Upper lobe of left lung (tissue), 6 donors: ENCODE measurements at regions not wholly inside any gene's neighbourhood (a gene's known extent, or its start where the extent isn't known, plus 50 kb on each side); places are given as distances from the start of the nearest gene placed in this dataset.

Source experiments
- ATAC-seq, 2 donors: fragments of 200-7000 bp; cut with Tn5 transposase; one replicate each; pipeline ENCODE4 v1.9.1; 2022; ENCODE audit warnings: mild to moderate bottlenecking in 2 of 2, moderate library complexity in 2 of 2; ENCODE audit not compliant: low FRiP score in 2 of 2
- DNase-seq, 2 donors: peaks; one replicate each; pipeline ENCODE4 v3.0.0-alpha.2; 2019 to 2020
- H3K27ac ChIP-seq, 4 donors: fragments of 200-600 bp; sonication (generic); one replicate each; pipeline ENCODE4 v1.5.1; 2016 to 2019
- H3K27me3 ChIP-seq, 4 donors: fragments of 200-600 bp; sonication (generic); one replicate each; pipeline ENCODE4 v1.5.1; 2017 to 2019
- H3K36me3 ChIP-seq, 4 donors: fragments of 200-600 bp; sonication (generic); one replicate each; pipeline ENCODE4 v1.5.1; 2016 to 2019
- H3K4me1 ChIP-seq, 4 donors: fragments of 200-600 bp; sonication (generic); one replicate each; pipeline ENCODE4 v1.5.1; 2018 to 2019
- H3K4me3 ChIP-seq, 4 donors: fragments of 200-600 bp; sonication (generic); one replicate each; pipeline ENCODE4 v1.5.1; 2017 to 2019; ENCODE audit warnings: mild to moderate bottlenecking in 2 of 4, moderate library complexity in 1 of 4
- H3K9me3 ChIP-seq, 4 donors: fragments of 200-600 bp; sonication (generic); one replicate each; pipeline ENCODE4 v1.5.1; 2018 to 2019
- CTCF ChIP-seq, 6 experiments: fragments of 450-650 bp in 4 of 6; fragments of 200-600 bp in 2 of 6; sonication (generic) in 2 of 6; IDR thresholded peaks; one replicate each; pipeline ENCODE4 v1.5.1; 2016 to 2019; ENCODE audit warnings: antibody characterized with exemption in 6 of 6
- EP300 ChIP-seq, 4 donors: sonication (generic); formaldehyde crosslinking; IDR thresholded peaks; one replicate each; pipeline ENCODE4 v1.5.1; 2017; ENCODE audit warnings: antibody characterized with exemption in 4 of 4, control low read depth in 2 of 4
- POLR2A ChIP-seq, 4 donors: fragments of 450-650 bp; IDR thresholded peaks; one replicate each; pipeline ENCODE4 v1.5.1; 2016 to 2017; ENCODE audit warnings: antibody characterized with exemption in 4 of 4, mild to moderate bottlenecking in 2 of 4
- POLR2AphosphoS5 ChIP-seq, 2 donors: sonication (generic); formaldehyde crosslinking; IDR thresholded peaks; one replicate each; pipeline ENCODE4 v1.5.1; 2017; ENCODE audit warnings: antibody characterized with exemption in 2 of 2
- WGBS, 2 donors: methylation state at CpG; one replicate each; pipeline ENCODE4 v1.1.5; 2017 to 2018; 5-methylcytosine and 5-hydroxymethylcytosine counted together
- donor health status: DM: no; HTN: no; CAD: no; lungs with moderate emphysema.
- donor health status: DM: no; HTN: yes; CAD: no; lungs with severe emphysema.

DNA sequence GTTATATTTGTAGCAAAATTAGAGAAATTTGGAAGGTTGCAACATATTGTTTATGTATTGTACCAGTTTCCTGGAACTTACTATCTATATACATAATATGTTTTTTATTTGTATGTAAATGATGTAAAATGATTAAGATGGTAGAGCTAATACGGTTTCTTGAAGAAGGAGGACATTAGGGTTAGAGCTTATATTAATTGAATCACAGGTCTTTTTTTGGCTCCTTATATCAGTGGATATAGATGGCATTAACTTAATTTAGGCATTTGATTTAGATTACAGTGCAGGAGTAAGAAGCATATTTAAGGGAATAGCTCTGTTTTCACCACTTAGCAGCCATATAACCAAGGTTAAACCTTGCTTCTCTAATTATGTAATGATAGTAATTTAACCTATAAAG lies 357.7 kb downstream of the USP25 start:
- H3K9me3 ChIP-seq = no peaks in the 10 kb centered on the region
- H3K27ac ChIP-seq = no peak overlapping the region
- H3K4me3 ChIP-seq = no peak overlapping the region
- no peaks in the 10 kb centered on the region for H3K4me1 ChIP-seq
- no peak for TF ChIP-seq CTCF (IDR thresholded peaks at IDR 0.05)
- TF ChIP-seq POLR2A (IDR thresholded peaks at IDR 0.05) = no peak
- TF ChIP-seq EP300 (IDR thresholded peaks at IDR 0.05) = no peak
- TF ChIP-seq POLR2AphosphoS5 (IDR thresholded peaks at IDR 0.05) = no peak
- DNase-seq (no peak), ATAC-seq (no peak)
- H3K27me3 ChIP-seq = no peaks in the 10 kb centered on the region
- 89 to 90% methylated on average over 1 of the region's 1 CpG for WGBS, 2 donors
- H3K36me3 ChIP-seq = no peaks in the 10 kb centered on the region

- DNase-seq (no peak), ATAC-seq (no peak)
- H3K36me3 ChIP-seq = no peaks in the 10 kb centered on the region
- TF ChIP-seq EP300 (IDR thresholded peaks at IDR 0.05) (no peak), POLR2A (IDR thresholded peaks at IDR 0.05) (no peak), POLR2AphosphoS5 (IDR thresholded peaks at IDR 0.05) (no peak), CTCF (IDR thresholded peaks at IDR 0.05) (no peak)
- H3K27me3 ChIP-seq = no peaks in the 10 kb centered on the region
- no peak overlapping the region for H3K4me3 ChIP-seq
- 75 to 87% methylated on average over 1 of the region's 1 CpG for WGBS, 2 donors
- no peaks in the 10 kb centered on the region for H3K4me1 ChIP-seq
- no peak overlapping the region for H3K27ac ChIP-seq
- no peaks in the 10 kb centered on the region for H3K9me3 ChIP-seq
Observed at GRCh38 chr21:16088056-16088455, 358.3 kb downstream of the USP25 start.

- Histone ChIP-seq H3K27me3 (no peaks in the 10 kb centered on the region), H3K4me1 (no peaks in the 10 kb centered on the region), H3K9me3 (no peaks in the 10 kb centered on the region), H3K36me3 (no peaks in the 10 kb centered on the region), H3K27ac (no peak overlapping the region), H3K4me3 (no peak overlapping the region)
- DNase-seq (no peak), ATAC-seq (no peak)
- 63 to 73% methylated on average over 3 of the region's 3 CpGs for WGBS, 2 donors
- TF ChIP-seq POLR2A (IDR thresholded peaks at IDR 0.05) = no peak
- no peak for TF ChIP-seq CTCF (IDR thresholded peaks at IDR 0.05)
- TF ChIP-seq POLR2AphosphoS5 (IDR thresholded peaks at IDR 0.05) = no peak
- no peak for TF ChIP-seq EP300 (IDR thresholded peaks at IDR 0.05)
Observed at GRCh38 chr21:16095005-16095404, 365.2 kb downstream of the USP25 start.

- 87 to 92% methylated on average over 3 of the region's 3 CpGs for WGBS, 2 donors
- Histone ChIP-seq H3K27ac (no peak overlapping the region), H3K36me3 (no peaks in the 10 kb centered on the region), H3K4me1 (no peaks in the 10 kb centered on the region), H3K4me3 (no peak overlapping the region), H3K9me3 (no peaks in the 10 kb centered on the region), H3K27me3 (no peaks in the 10 kb centered on the region)
- DNase-seq (no peak), ATAC-seq (no peak)
- TF ChIP-seq POLR2A (IDR thresholded peaks at IDR 0.05) (no peak), POLR2AphosphoS5 (IDR thresholded peaks at IDR 0.05) (no peak), CTCF (IDR thresholded peaks at IDR 0.05) (no peak), EP300 (IDR thresholded peaks at IDR 0.05) (no peak)
Observed at GRCh38 chr21:16096988-16097387, 367.2 kb downstream of the USP25 start.

- no peak for DNase-seq
- H3K36me3 ChIP-seq = no peaks in the 10 kb centered on the region
- H3K9me3 ChIP-seq = peaks cover 0 to 4% (median 0%) of the 10 kb centered on the region in 4 donors
- no peak for TF ChIP-seq POLR2A (IDR thresholded peaks at IDR 0.05)
- no peak for TF ChIP-seq EP300 (IDR thresholded peaks at IDR 0.05)
- TF ChIP-seq POLR2AphosphoS5 (IDR thresholded peaks at IDR 0.05) = no peak
- no peak for TF ChIP-seq CTCF (IDR thresholded peaks at IDR 0.05)
- no peak overlapping the region for H3K27ac ChIP-seq
- WGBS, 2 donors = 53 to 55% methylated on average over 2 of the region's 2 CpGs
- no peaks in the 10 kb centered on the region for H3K27me3 ChIP-seq
- no peak for ATAC-seq
- H3K4me3 ChIP-seq = no peak overlapping the region
- no peaks in the 10 kb centered on the region for H3K4me1 ChIP-seq
Observed at GRCh38 chr21:16102113-16102512, 372.3 kb downstream of the USP25 start.
